ENCODE measurements at regions not wholly inside any gene's neighbourhood (a gene's known extent, or its start where the extent isn't known, plus 50 kb on each side); places are given as distances from the start of the nearest gene placed in this dataset.
A peak's percentile ranks its signal among the peaks of the same experiment; 100 is the strongest.

- H3K4me2 ChIP-seq (ENCODE audit: low read depth, low read length, poor library complexity, severe bottlenecking) = no peak overlapping the region
- no peaks in the 10 kb centered on the region for H3K4me1 ChIP-seq (ENCODE audit: insufficient read depth, low read length, poor library complexity, severe bottlenecking)
- no peak overlapping the region for H3K4me3 ChIP-seq (ENCODE audit: low read length, poor library complexity, severe bottlenecking)
- H3K9me3 ChIP-seq (ENCODE audit: insufficient read depth, low read depth, low read length) = no peaks in the 10 kb centered on the region; the same call in 1 of the 2 replicates
- H3K9ac ChIP-seq (ENCODE audit: low read depth, low read length, poor library complexity, severe bottlenecking) = no peak overlapping the region
- H3F3A ChIP-seq (ENCODE audit: low read depth) = no peaks in the 10 kb centered on the region
- no peaks in the 10 kb centered on the region for H3K27me3 ChIP-seq (ENCODE audit: insufficient read depth, low read length, poor library complexity, severe bottlenecking)
- H2AFZ ChIP-seq (ENCODE audit: low read length) = no peak overlapping the region
- no peaks in the 10 kb centered on the region for H3K79me2 ChIP-seq (ENCODE audit: insufficient read depth, low read length)
- no peaks in the 10 kb centered on the region for H3K9me2 ChIP-seq (replicated peaks; ENCODE audit: low read depth, low read length)
- no peaks in the 10 kb centered on the region for H4K20me1 ChIP-seq (ENCODE audit: insufficient read depth, low read length, poor library complexity, severe bottlenecking)
- no peaks in the 10 kb centered on the region for H3K36me3 ChIP-seq (ENCODE audit: insufficient read depth, low read length)
- no peak for TF ChIP-seq CTCF (conservative IDR thresholded peaks at IDR 0.05; ENCODE audit: low read length)
- TF ChIP-seq EZH2phosphoT487 (IDR thresholded peaks at IDR 0.05; ENCODE audit: borderline replicate concordance) = no peak
Observed at GRCh38 chr2:4668381-4668780, 965.0 kb downstream of the DCDC2C start.

DNA sequence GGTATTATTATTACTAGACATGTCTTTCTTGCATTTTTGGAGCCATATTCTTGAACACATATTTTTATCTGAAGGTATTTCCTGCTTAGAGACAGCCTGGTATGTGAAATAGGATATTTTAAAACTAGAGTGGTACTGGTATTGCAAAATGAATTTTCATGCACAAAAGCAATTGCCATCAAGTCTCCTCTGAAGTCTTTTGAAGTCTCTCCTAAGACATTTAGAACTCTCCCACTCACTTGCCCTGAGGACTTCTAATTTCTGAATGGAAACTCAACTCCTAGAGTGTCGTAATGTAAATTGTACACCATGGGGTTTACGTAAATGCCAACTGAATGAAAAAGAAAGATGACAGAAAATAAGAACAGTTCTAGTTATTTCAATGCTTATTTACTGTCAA lies 967.0 kb downstream of the DCDC2C start:
- Histone ChIP-seq H3K79me2 (ENCODE audit: insufficient read depth, low read length) (no peaks in the 10 kb centered on the region), H3K9me3 (ENCODE audit: insufficient read depth, low read depth, low read length) (no peaks in the 10 kb centered on the region; the same call in 1 of the 2 replicates), H4K20me1 (ENCODE audit: insufficient read depth, low read length, poor library complexity, severe bottlenecking) (no peaks in the 10 kb centered on the region), H3K4me1 (ENCODE audit: insufficient read depth, low read length, poor library complexity, severe bottlenecking) (no peaks in the 10 kb centered on the region), H2AFZ (ENCODE audit: low read length) (no peak overlapping the region), H3K27me3 (ENCODE audit: insufficient read depth, low read length, poor library complexity, severe bottlenecking) (no peaks in the 10 kb centered on the region), H3K9ac (ENCODE audit: low read depth, low read length, poor library complexity, severe bottlenecking) (no peak overlapping the region), H3K36me3 (ENCODE audit: insufficient read depth, low read length) (no peaks in the 10 kb centered on the region), H3K4me3 (ENCODE audit: low read length, poor library complexity, severe bottlenecking) (no peak overlapping the region), H3K4me2 (ENCODE audit: low read depth, low read length, poor library complexity, severe bottlenecking) (no peak overlapping the region), H3F3A (ENCODE audit: low read depth) (no peaks in the 10 kb centered on the region), H3K9me2 (replicated peaks; ENCODE audit: low read depth, low read length) (no peaks in the 10 kb centered on the region)
- no peak for TF ChIP-seq CTCF (conservative IDR thresholded peaks at IDR 0.05; ENCODE audit: low read length)
- no peak for TF ChIP-seq EZH2phosphoT487 (IDR thresholded peaks at IDR 0.05; ENCODE audit: borderline replicate concordance)

GRCh38 chr2:4673025-4673489 lies 969.7 kb downstream of the DCDC2C start:
- Histone ChIP-seq H2AFZ (ENCODE audit: low read length) (no peak overlapping the region), H3K4me1 (ENCODE audit: insufficient read depth, low read length, poor library complexity, severe bottlenecking) (no peaks in the 10 kb centered on the region), H3K9me3 (ENCODE audit: insufficient read depth, low read depth, low read length) (no peaks in the 10 kb centered on the region; the same call in 1 of the 2 replicates), H3K9me2 (replicated peaks; ENCODE audit: low read depth, low read length) (no peaks in the 10 kb centered on the region), H4K20me1 (ENCODE audit: insufficient read depth, low read length, poor library complexity, severe bottlenecking) (no peaks in the 10 kb centered on the region), H3K9ac (ENCODE audit: low read depth, low read length, poor library complexity, severe bottlenecking) (no peak overlapping the region), H3K4me2 (ENCODE audit: low read depth, low read length, poor library complexity, severe bottlenecking) (no peak overlapping the region), H3K79me2 (ENCODE audit: insufficient read depth, low read length) (no peaks in the 10 kb centered on the region), H3K27me3 (ENCODE audit: insufficient read depth, low read length, poor library complexity, severe bottlenecking) (no peaks in the 10 kb centered on the region), H3F3A (ENCODE audit: low read depth) (no peaks in the 10 kb centered on the region), H3K4me3 (ENCODE audit: low read length, poor library complexity, severe bottlenecking) (peak overlapping the region; percentile 28), H3K36me3 (ENCODE audit: insufficient read depth, low read length) (no peaks in the 10 kb centered on the region)
- TF ChIP-seq CTCF (conservative IDR thresholded peaks at IDR 0.05; ENCODE audit: low read length) (no peak), EZH2phosphoT487 (IDR thresholded peaks at IDR 0.05; ENCODE audit: borderline replicate concordance) (no peak)
